Endodermal cell (in vitro differentiated cells): ENCODE measurements at regions not wholly inside any gene's neighbourhood (a gene's known extent, or its start where the extent isn't known, plus 50 kb on each side); places are given as distances from the start of the nearest gene placed in this dataset.

Experiments
- DNase-seq: peaks from one replicate; pipeline ENCODE4 v3.0.0-alpha.2; 2017
- H3K27ac ChIP-seq: 2 replicates; pipeline ENCODE4 v1.5.1; 2013; ENCODE audit warnings: mild to moderate bottlenecking, low read depth, low read length, moderate library complexity
- H3K27me3 ChIP-seq: 2 replicates; pipeline ENCODE4 v1.6.1; 2013; ENCODE audit warnings: mild to moderate bottlenecking, low read length, moderate library complexity; ENCODE audit not compliant: insufficient read depth, control insufficient read depth, poor library complexity, severe bottlenecking
- H3K36me3 ChIP-seq: 2 replicates; pipeline ENCODE4 v1.7.0; 2013; ENCODE audit warnings: mild to moderate bottlenecking, low read length, moderate library complexity; ENCODE audit not compliant: control insufficient read depth, insufficient read depth
- H3K4me1 ChIP-seq: one replicate; pipeline ENCODE4 v1.7.0; 2013; ENCODE audit warnings: low read length; ENCODE audit not compliant: control insufficient read depth, insufficient read depth
- H3K4me3 ChIP-seq: 2 replicates; pipeline ENCODE4 v1.5.1; 2013; ENCODE audit warnings: mild to moderate bottlenecking, low read length, moderate library complexity
- H3K9ac ChIP-seq: 2 replicates; pipeline ENCODE4 v1.6.1; 2013; ENCODE audit warnings: mild to moderate bottlenecking, low read length, moderate library complexity; ENCODE audit not compliant: poor library complexity, severe bottlenecking; ENCODE audit errors: extremely low read depth
- H3K9me3 ChIP-seq: 2 replicates; pipeline ENCODE4 v1.6.1; 2013; ENCODE audit warnings: mild to moderate bottlenecking, low read length, moderate library complexity; ENCODE audit not compliant: control insufficient read depth
- H3K27ac Mint-ChIP-seq: 2 replicates; pipeline ENCODE4 v1.8.0; 2020; ENCODE audit warnings: mixed read lengths
- H3K27me3 Mint-ChIP-seq: 2 replicates; pipeline ENCODE4 v1.8.0; 2021; ENCODE audit warnings: mild to moderate bottlenecking, mixed read lengths; ENCODE audit not compliant: insufficient read depth
- H3K36me3 Mint-ChIP-seq: 2 replicates; pipeline ENCODE4 v1.8.0; 2020; ENCODE audit warnings: low read depth, mixed read lengths
- H3K4me1 Mint-ChIP-seq: 2 replicates; pipeline ENCODE4 v1.8.0; 2020; ENCODE audit warnings: mixed read lengths
- H3K4me3 Mint-ChIP-seq: 2 replicates; pipeline ENCODE4 v1.8.0; 2020; ENCODE audit warnings: mild to moderate bottlenecking, moderate library complexity, mixed read lengths
- H3K9me3 Mint-ChIP-seq: 2 replicates; pipeline ENCODE4 v1.8.0; 2020; ENCODE audit warnings: mild to moderate bottlenecking, mixed read lengths
- CTCF ChIP-seq: fragments of 200-600 bp; sonication (generic); conservative IDR thresholded peaks from 2 replicates; pipeline ENCODE4 v1.5.0; 2021; ENCODE audit warnings: antibody characterized with exemption, mild to moderate bottlenecking
- WGBS, 2 experiments: methylation state at CpG; one replicate each; pipeline versions ENCODE4 v1.1.5 to v1.1.7; 2013; ENCODE audit warnings: missing lambda C conversion rate in 2 of 2, mixed read lengths in 1 of 2; ENCODE audit not compliant: insufficient coverage in 1 of 2, insufficient read length in 1 of 2; 5-methylcytosine and 5-hydroxymethylcytosine counted together

GRCh38 chr7:57399251-57399940 lies 50.6 kb upstream of the ZNF716 start:
- DNase-seq, result no peak
- H3K36me3 ChIP-seq, result no peaks in the 10 kb centered on the region
- Mint-ChIP-seq H3K9me3 (peaks cover 91% of the 10 kb centered on the region), H3K4me3 (no peak overlapping the region), H3K27me3 (no peaks in the 10 kb centered on the region), H3K36me3 (no peaks in the 10 kb centered on the region), H3K27ac (no peak overlapping the region), H3K4me1 (no peaks in the 10 kb centered on the region)
- 69% methylated on average over 6 of the region's 6 CpGs; no CpG with 5 or more reads in 1 of the 2 experiments for WGBS, 2 experiments
- no peak overlapping the region for H3K4me3 ChIP-seq
- no peak overlapping the region for H3K9ac ChIP-seq
- no peak overlapping the region for H3K27ac ChIP-seq
- H3K4me1 ChIP-seq, result no peaks in the 10 kb centered on the region
- H3K27me3 ChIP-seq, result no peaks in the 10 kb centered on the region
- TF ChIP-seq CTCF, result no peak
- H3K9me3 ChIP-seq, result peaks cover 79% of the 10 kb centered on the region

GRCh38 chr7:57399972-57400371 lies 50.0 kb upstream of the ZNF716 start:
- no peak overlapping the region for H3K27ac Mint-ChIP-seq
- H3K36me3 ChIP-seq, result no peaks in the 10 kb centered on the region
- no peak for TF ChIP-seq CTCF
- no peaks in the 10 kb centered on the region for H3K27me3 Mint-ChIP-seq
- no peak overlapping the region for H3K4me3 ChIP-seq
- no peaks in the 10 kb centered on the region for H3K36me3 Mint-ChIP-seq
- H3K9me3 ChIP-seq, result peaks cover 73% of the 10 kb centered on the region
- no peaks in the 10 kb centered on the region for H3K27me3 ChIP-seq
- H3K9ac ChIP-seq, result no peak overlapping the region
- no peaks in the 10 kb centered on the region for H3K4me1 ChIP-seq
- H3K4me3 Mint-ChIP-seq, result no peak overlapping the region
- 65% methylated on average over 5 of the region's 5 CpGs; no CpG with 5 or more reads in 1 of the 2 experiments for WGBS, 2 experiments
- H3K4me1 Mint-ChIP-seq, result no peaks in the 10 kb centered on the region
- peaks cover 91% of the 10 kb centered on the region for H3K9me3 Mint-ChIP-seq
- H3K27ac ChIP-seq, result no peak overlapping the region
- no peak for DNase-seq
